ENCODE measurements at regions not wholly inside any gene's neighbourhood (a gene's known extent, or its start where the extent isn't known, plus 50 kb on each side); places are given as distances from the start of the nearest gene placed in this dataset.

GRCh38 chr1:58399176-58399575 is 147.3 kb downstream of the OMA1 start:
- TF ChIP-seq POLR2A (IDR thresholded peaks at IDR 0.05), result no peak
- TF ChIP-seq, protein P1, sequence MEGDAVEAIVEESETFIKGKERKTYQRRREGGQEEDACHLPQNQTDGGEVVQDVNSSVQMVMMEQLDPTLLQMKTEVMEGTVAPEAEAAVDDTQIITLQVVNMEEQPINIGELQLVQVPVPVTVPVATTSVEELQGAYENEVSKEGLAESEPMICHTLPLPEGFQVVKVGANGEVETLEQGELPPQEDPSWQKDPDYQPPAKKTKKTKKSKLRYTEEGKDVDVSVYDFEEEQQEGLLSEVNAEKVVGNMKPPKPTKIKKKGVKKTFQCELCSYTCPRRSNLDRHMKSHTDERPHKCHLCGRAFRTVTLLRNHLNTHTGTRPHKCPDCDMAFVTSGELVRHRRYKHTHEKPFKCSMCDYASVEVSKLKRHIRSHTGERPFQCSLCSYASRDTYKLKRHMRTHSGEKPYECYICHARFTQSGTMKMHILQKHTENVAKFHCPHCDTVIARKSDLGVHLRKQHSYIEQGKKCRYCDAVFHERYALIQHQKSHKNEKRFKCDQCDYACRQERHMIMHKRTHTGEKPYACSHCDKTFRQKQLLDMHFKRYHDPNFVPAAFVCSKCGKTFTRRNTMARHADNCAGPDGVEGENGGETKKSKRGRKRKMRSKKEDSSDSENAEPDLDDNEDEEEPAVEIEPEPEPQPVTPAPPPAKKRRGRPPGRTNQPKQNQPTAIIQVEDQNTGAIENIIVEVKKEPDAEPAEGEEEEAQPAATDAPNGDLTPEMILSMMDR (IDR thresholded peaks at IDR 0.05), result no peak
